Mononuclear cell (primary cell): ENCODE measurements at regions not wholly inside any gene's neighbourhood (a gene's known extent, or its start where the extent isn't known, plus 50 kb on each side); places are given as distances from the start of the nearest gene placed in this dataset.
"Not testable (repeated sequence)": the region's sequence is repeated elsewhere in the genome, so short reads cannot be mapped to it uniquely, and the experiment has no call there.

Experiments used
- H3K27me3 ChIP-seq: 2 replicates; pipeline ENCODE4 v1.6.0; 2011; ENCODE audit warnings: low read length, control low read depth; ENCODE audit not compliant: insufficient read depth
- H3K4me1 ChIP-seq: 2 replicates; pipeline ENCODE4 v1.5.1; 2011; ENCODE audit warnings: mild to moderate bottlenecking, low read length, control low read depth; ENCODE audit not compliant: insufficient read depth
- H3K4me3 ChIP-seq: 2 replicates; pipeline ENCODE4 v1.5.1; 2011; ENCODE audit warnings: mild to moderate bottlenecking, low read length, moderate library complexity
- H3K9me3 ChIP-seq: 2 replicates; pipeline ENCODE4 v1.5.1; 2011; ENCODE audit warnings: low read depth, mild to moderate bottlenecking, control low read depth, low read length

DNA sequence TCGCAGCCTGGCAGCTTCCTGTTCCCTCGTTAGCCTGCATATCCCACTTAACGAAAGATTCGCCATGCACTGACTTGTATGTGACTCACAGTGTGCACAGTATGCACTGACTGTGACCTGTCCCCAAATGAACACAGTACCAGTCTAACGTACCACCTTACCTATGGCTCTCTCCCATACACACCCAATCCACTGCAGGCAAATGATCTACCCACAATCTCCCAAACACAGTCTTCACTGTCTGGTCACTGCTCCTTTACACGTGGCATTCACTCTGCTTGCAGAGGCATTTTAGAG is 163.5 kb upstream of the EEA1 start:
- Histone ChIP-seq H3K27me3 (no peaks in the 10 kb centered on the region), H3K4me1 (peaks cover 16% of the 10 kb centered on the region), H3K9me3 (no peaks in the 10 kb centered on the region), H3K4me3 (no peak overlapping the region)

DNA sequence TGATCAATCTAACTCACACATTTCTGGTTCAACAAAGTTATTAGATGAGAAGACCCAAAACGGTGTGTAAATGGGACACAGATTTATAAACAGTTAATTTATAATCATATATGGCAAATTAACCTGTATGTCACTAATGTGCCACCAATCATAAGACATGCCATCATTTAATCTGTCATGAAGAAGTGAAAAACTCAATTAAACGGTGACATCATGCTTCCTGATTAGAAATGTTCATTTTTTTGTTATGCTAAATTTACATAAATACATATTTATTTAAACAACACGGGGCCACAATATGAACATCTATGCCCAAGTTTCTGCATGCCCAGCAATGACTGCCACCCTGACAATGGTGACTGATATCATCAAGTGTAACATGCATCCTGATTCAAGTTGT is 164.1 kb upstream of the EEA1 start:
- peaks cover 19% of the 10 kb centered on the region for H3K4me1 ChIP-seq
- H3K4me3 ChIP-seq, result no peak overlapping the region
- no peaks in the 10 kb centered on the region for H3K27me3 ChIP-seq
- no peaks in the 10 kb centered on the region for H3K9me3 ChIP-seq

DNA sequence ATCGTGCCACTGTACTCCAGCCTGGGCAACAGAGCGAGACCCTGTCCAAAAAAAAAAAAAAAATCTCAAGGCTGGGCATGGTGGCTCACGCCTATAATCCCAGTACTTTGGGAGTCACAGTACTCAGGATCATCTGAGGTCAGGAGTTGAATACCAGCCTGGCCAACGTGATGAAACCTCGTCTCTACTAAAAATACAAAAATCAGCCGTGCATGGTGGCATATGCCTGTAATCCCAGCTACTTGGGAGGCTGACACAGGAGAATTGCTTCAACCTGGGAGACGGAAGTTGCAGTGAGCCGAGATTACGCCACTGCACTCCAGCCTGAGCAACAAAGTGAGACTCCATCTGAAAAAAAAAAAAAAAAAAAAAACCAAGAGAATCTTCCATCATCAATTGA is 165.1 kb upstream of the EEA1 start:
- not testable (repeated sequence) for H3K4me3 ChIP-seq, H3K27me3 ChIP-seq, H3K9me3 ChIP-seq
- H3K4me1 ChIP-seq, result peaks cover 21% of the 10 kb centered on the region

DNA sequence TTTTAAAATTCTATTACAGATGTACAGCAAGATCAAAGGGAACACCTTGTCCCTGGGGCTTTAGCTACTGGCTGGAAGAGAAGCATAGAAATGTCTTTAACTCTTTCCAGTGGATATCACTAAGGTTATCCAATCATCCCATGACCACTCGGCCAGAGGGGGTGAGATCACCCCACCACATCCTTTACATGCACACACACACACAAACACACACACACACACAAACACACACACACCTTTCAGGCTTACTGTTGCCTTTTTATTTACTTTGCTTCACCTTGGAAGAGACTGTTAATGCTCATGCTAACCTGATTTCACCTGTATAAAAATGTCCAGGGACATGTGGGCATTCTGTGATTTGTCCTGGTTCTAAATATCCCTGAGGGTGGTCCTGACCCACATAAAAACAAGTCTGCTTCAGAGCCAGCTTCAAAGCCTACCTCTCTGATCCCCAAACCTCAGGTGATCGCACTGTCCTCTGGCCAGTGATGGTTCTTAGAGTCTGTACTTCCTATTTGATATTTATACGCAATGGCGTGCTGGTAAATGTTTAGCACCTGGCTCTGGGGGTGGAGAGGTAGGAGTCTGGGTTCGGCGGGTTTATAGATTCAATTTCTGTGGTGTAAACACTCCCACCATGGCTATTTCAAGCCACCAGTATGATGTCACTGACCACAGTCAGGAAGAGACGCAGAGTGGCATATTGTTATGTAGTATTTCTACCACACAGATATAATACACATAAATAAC is 166.1 kb upstream of the EEA1 start:
- Histone ChIP-seq H3K27me3 (no peaks in the 10 kb centered on the region), H3K4me1 (peaks cover 16% of the 10 kb centered on the region), H3K9me3 (no peaks in the 10 kb centered on the region), H3K4me3 (no peak overlapping the region)

DNA sequence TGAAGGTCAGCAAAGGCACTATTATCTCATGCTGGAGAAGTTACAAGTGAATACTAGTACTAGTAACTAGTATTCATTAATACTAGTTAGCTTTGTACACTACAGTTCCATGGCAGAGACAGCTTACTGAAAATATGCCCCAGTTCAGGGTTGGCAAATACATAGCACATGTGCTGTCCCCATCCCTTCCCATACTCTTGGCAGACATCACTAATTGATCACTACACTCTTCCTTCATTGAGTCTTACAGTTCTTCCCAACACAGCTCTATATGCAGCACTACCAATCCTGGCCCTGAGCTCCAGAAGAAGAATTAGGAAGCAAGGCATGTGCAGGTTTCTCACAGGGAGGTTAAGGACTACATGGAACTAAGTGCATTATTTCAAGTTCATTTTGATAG is 168.3 kb upstream of the EEA1 start:
- Histone ChIP-seq H3K9me3 (no peaks in the 10 kb centered on the region), H3K4me1 (peaks cover 14% of the 10 kb centered on the region), H3K27me3 (no peaks in the 10 kb centered on the region), H3K4me3 (no peak overlapping the region)

DNA sequence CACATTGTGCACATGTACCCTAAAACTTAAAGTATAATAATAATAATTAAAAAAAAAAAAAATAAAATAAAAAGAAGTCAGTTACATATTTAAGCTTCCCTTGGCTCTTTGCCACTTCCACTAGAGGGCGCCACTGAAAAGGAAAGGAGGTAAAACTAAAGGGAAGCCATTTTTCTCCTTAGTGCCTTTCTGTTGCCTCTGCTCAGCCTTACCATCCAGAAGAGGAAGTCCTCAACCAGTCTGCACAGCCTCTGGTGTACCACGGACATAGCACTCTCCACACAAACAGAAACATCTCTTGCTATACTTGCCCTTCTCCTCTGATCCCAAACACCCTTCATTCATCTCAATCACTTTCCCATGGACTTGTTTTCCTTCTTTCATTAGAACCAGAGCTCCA is 169.0 kb upstream of the EEA1 start:
- no peaks in the 10 kb centered on the region for H3K27me3 ChIP-seq
- peaks cover 14% of the 10 kb centered on the region for H3K4me1 ChIP-seq
- no peak overlapping the region for H3K4me3 ChIP-seq

DNA sequence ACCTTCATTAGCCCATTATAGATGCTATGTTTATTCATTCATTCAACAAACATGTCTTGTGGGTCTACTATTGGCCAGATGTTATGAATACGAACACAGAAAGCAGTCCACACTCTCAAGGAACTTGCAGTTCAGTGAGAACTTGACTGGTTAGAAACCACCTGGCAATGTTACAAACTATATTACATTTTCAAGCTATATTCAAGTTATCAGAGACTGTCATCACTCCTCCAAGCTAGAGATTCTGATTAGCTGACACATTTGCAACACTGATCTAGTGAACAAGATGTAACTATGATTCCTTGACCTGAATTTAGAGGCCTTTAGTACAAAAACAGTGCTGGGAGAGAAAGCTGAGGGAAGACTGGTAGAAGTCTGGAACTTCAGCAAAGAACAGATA is 170.7 kb upstream of the EEA1 start:
- Histone ChIP-seq H3K9me3 (no peaks in the 10 kb centered on the region), H3K4me3 (no peak overlapping the region), H3K4me1 (peaks cover 12% of the 10 kb centered on the region), H3K27me3 (no peaks in the 10 kb centered on the region)

More for the DNA sequence above, 169.0 kb upstream of the EEA1 start:
- H3K9me3 ChIP-seq, result no peaks in the 10 kb centered on the region

DNA sequence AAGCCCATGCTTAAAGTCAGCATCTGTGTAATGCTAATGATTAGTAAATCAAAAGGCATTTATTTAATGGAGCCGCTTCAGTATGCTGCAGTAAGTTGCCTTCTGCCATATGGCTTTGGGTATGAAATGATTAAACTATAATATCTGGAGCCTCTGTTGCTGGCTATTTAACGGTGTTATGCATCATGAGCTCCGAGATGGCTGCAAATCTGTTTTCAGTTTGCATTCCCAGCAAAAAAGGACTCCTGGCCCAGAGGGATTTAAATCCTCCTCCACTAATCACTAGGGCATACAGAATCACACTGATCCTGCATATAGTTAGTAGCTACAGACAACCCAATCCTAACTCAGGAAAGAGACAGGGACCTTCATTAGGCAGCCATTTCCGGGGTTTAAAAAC is 171.5 kb upstream of the EEA1 start:
- no peaks in the 10 kb centered on the region for H3K27me3 ChIP-seq
- no peak overlapping the region for H3K4me3 ChIP-seq
- H3K9me3 ChIP-seq, result no peaks in the 10 kb centered on the region
- H3K4me1 ChIP-seq, result peaks cover 5% of the 10 kb centered on the region

DNA sequence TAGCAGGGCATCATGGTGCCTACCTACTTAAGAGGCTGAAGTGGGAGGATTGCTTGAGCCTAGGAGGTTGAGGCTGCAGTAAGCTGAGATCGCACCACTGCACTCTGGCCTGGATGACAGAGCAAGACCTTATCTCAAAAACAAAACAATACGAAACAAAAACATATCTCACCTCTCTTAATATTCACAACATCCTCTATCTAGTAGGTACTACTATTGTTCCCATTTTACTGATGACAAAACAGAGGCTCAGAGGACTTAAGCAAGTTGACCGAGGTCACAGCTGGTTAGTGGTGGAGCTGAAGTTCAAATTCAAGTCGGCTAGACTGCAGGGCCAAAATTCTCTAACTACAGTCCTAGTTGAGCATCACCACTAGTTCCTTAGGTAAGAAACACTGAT is 172.3 kb upstream of the EEA1 start:
- peaks cover 5% of the 10 kb centered on the region for H3K4me1 ChIP-seq
- no peak overlapping the region for H3K4me3 ChIP-seq
- no peaks in the 10 kb centered on the region for H3K9me3 ChIP-seq
- H3K27me3 ChIP-seq, result no peaks in the 10 kb centered on the region

DNA sequence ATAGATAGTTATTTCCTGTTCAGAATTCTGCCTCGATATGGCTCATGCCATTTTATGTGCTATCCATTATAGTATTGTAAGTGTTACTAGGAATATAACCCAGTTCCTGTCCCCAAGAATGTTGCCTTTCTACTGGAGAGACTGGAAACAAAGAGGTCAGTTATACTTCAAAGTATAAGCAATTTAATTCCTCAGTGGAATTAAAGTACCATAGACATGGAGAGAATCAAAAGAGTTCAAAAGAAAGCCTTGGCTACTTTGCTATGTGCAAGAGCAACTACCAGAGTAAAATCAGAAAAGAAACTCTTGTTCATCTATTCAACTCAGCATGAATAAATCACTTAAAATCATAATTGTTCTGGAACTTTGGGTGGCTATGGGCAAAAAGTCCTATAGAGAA is 173.2 kb upstream of the EEA1 start:
- H3K9me3 ChIP-seq, result no peaks in the 10 kb centered on the region
- no peaks in the 10 kb centered on the region for H3K27me3 ChIP-seq
- no peak overlapping the region for H3K4me3 ChIP-seq
- peaks cover 5% of the 10 kb centered on the region for H3K4me1 ChIP-seq

DNA sequence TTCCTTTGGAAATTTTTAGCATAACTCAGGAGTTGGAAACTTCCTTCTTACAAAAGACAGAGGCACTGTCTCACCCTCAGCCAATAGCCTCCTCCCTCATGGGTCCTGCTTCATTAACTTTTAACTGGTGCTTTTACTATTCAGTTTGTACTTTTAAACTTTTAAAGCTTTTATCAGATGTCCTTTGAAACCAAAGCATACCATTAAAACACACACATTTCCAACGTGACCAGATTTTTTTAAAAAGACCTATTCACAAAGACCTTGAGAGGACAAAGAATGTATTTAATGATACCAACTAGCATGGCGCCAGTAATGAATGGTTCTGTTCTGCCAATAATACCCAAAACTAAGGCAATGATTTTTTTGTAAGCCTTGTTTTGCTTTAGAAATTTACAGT is 173.6 kb upstream of the EEA1 start:
- H3K9me3 ChIP-seq, result no peaks in the 10 kb centered on the region
- H3K4me3 ChIP-seq, result no peak overlapping the region
- no peaks in the 10 kb centered on the region for H3K27me3 ChIP-seq
- H3K4me1 ChIP-seq, result peaks cover 5% of the 10 kb centered on the region

DNA sequence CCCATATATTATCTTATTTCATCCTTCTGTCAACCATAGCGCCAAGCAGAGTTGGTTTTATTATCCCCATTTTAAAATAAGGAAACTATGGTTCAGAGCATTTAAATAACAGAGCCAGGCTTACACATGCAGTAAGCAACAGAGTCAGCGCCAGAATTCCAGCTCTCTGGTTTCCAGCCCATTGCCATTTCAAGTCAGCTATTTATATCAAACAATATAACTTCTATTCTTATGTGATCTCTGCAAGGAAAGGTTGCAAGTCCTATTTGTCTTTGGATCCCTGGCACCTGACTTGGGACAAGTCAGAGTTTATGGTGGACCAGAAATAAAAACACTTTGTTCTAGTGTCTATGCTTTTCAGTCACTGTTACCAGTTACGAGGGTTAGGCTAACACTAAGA is 174.1 kb upstream of the EEA1 start:
- H3K4me1 ChIP-seq, result peaks cover 3% of the 10 kb centered on the region
- no peaks in the 10 kb centered on the region for H3K9me3 ChIP-seq
- H3K27me3 ChIP-seq, result no peaks in the 10 kb centered on the region
- no peak overlapping the region for H3K4me3 ChIP-seq

DNA sequence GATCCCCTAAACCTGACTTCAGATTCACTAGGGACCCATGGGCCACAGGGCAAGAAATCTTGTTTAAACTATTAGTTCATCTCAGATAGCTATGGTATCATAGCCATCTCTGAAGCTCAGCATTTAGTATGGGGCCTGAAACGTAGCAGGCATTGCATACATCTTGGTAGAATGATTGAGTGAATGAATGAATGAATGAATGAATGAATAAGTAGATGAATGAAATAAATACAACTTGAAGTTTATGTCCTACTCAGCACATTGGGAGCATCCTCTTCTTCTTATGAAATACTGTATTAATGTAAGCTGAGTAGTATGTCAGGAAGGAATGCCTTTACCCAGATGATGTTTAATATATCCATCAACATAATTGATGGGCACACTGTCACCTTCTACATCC is 175.4 kb upstream of the EEA1 start:
- H3K4me1 ChIP-seq, result no peaks in the 10 kb centered on the region
- no peaks in the 10 kb centered on the region for H3K9me3 ChIP-seq
- no peaks in the 10 kb centered on the region for H3K27me3 ChIP-seq
- no peak overlapping the region for H3K4me3 ChIP-seq

DNA sequence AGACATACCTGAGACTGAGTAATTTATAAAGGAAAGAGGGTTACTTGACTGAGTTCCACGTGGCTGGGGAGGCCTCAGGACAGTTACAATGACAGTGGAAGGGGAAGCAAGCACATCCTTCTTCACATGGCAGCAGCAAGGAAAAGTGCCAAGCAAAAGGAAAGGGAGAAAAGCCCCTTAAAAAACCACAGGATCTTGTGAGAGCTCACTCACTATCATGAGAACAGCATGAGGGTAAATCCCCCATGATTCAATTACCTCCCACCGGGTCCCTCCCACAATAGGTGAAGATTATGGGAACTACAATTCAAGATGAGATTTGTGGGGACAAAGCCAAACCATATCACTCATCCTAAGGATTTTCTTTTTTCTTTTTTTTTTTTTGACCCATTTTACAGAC is 177.8 kb upstream of the EEA1 start:
- Histone ChIP-seq H3K4me1 (no peaks in the 10 kb centered on the region), H3K9me3 (no peaks in the 10 kb centered on the region)

DNA sequence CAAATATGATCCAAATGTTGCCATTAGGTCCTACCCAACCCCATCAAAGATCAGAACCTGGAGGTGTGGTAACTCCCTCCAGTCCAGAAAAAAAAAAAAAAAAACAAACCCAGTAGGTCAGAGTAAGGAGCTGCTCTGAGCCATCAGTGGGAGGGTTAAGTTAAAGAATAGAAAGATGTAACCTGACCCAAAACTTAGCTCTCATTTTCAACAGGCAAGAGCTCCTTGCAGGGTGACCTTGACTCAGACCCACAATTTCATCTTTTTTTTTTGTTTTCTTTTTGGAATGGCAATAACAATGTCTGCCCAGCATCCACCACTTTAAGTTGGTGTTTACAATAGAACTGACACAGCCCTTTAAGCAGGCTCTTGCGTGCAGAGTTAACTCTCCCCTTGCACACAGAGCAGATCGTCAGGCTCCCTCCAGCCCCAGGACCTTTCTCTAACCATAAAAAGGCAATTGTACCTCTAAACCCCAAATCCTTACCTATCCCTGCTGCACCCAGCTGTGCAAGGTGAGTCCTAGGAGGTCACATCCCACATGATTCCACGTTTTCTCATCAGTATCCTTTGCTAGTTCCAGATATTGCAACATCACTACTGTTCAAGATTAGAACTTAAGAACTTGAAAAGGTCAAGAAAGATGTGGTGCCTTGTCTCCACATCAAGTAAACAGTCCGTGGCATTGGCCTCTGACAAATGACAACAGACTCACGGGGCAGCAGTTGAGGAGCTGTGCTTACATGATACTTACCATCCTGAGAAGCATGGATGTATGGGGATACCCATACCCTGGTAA is 178.6 kb upstream of the EEA1 start:
- H3K9me3 ChIP-seq, result no peaks in the 10 kb centered on the region
- no peak overlapping the region for H3K4me3 ChIP-seq

More for the DNA sequence above, 177.8 kb upstream of the EEA1 start:
- Histone ChIP-seq H3K27me3 (no peaks in the 10 kb centered on the region), H3K4me3 (no peak overlapping the region)

DNA sequence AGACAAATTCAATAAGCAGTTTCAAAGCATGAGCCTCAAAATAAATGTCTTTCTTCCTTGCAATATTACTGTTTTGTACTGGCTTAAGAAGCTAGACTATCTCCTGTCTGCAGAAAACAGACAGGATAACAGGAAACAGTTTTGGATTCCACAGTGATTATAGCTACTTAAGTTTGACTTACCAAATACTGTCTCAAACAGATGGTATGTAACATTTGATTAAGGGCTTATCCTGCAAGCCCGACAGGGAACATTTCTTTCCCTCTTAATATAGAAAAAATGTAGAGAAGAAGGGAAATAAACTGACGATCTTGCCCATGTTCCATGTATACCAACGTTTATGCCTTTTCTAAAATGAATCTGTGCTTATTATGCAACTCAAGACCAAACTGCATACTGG is 179.9 kb upstream of the EEA1 start:
- H3K9me3 ChIP-seq, result no peaks in the 10 kb centered on the region

More for the DNA sequence above, 178.6 kb upstream of the EEA1 start:
- H3K4me1 ChIP-seq, result no peaks in the 10 kb centered on the region
- no peaks in the 10 kb centered on the region for H3K27me3 ChIP-seq

More for the DNA sequence above, 179.9 kb upstream of the EEA1 start:
- H3K4me1 ChIP-seq, result peaks cover 9% of the 10 kb centered on the region
- no peaks in the 10 kb centered on the region for H3K27me3 ChIP-seq
- no peak overlapping the region for H3K4me3 ChIP-seq
